Smooth muscle cell (in vitro differentiated cells): ENCODE measurements at regions not wholly inside any gene's neighbourhood (a gene's known extent, or its start where the extent isn't known, plus 50 kb on each side); places are given as distances from the start of the nearest gene placed in this dataset.

Source experiments
- DNase-seq: peaks from one replicate; lab custom pipeline; 2025; ENCODE audit not compliant: unreplicated experiment; lab: John Stamatoyannopoulos, UW
- H2AFZ ChIP-seq: fragments of 200-600 bp; sonication (generic); 2 replicates; pipeline ENCODE4 v1.6.0; 2016; ENCODE audit warnings: antibody characterized with exemption, low read depth, mild to moderate bottlenecking
- H3F3A ChIP-seq: fragments of 200-600 bp; sonication (generic); 2 replicates; pipeline ENCODE4 v1.6.0; 2017; ENCODE audit warnings: antibody characterized with exemption, low read depth
- H3K27ac ChIP-seq: fragments of 200-600 bp; sonication (generic); 2 replicates; pipeline ENCODE4 v1.5.1; 2016; ENCODE audit warnings: low read depth, mild to moderate bottlenecking
- H3K27me3 ChIP-seq: fragments of 200-600 bp; sonication (generic); 2 replicates; pipeline ENCODE4 v1.6.1; 2016; ENCODE audit warnings: low read depth, mild to moderate bottlenecking
- H3K36me3 ChIP-seq: fragments of 200-600 bp; sonication (generic); 2 replicates; pipeline ENCODE4 v1.5.1; 2016; ENCODE audit warnings: low read depth
- H3K4me1 ChIP-seq: fragments of 200-600 bp; sonication (generic); 2 replicates; pipeline ENCODE4 v1.5.1; 2016; ENCODE audit warnings: low read depth
- H3K4me2 ChIP-seq: fragments of 200-600 bp; sonication (generic); 2 replicates; pipeline ENCODE4 v1.6.0; 2016; ENCODE audit warnings: mild to moderate bottlenecking
- H3K4me3 ChIP-seq: fragments of 200-600 bp; sonication (generic); 2 replicates; pipeline ENCODE4 v1.5.1; 2016; ENCODE audit warnings: mild to moderate bottlenecking
- H3K79me2 ChIP-seq: fragments of 200-600 bp; sonication (generic); 2 replicates; pipeline ENCODE4 v1.6.0; 2016; ENCODE audit warnings: low read depth, mild to moderate bottlenecking
- H3K9ac ChIP-seq: fragments of 200-600 bp; sonication (generic); 2 replicates; pipeline ENCODE4 v1.6.0; 2016; ENCODE audit warnings: low read depth
- H3K9me3 ChIP-seq: fragments of 200-600 bp; sonication (generic); replicated peaks from 2 replicates; pipeline ENCODE4 v1.5.1; 2016; ENCODE audit warnings: low read depth
- H4K20me1 ChIP-seq: fragments of 200-600 bp; sonication (generic); 2 replicates; pipeline ENCODE4 v1.6.0; 2016; ENCODE audit warnings: low read depth
- CTCF ChIP-seq: fragments of 200-600 bp; sonication (generic); IDR thresholded peaks from 2 replicates; pipeline ENCODE4 v1.5.1; 2017; ENCODE audit warnings: borderline replicate concordance, mild to moderate bottlenecking, antibody characterized with exemption; ENCODE audit not compliant: insufficient read depth, poor library complexity, severe bottlenecking
- WGBS: methylation state at CpG from one replicate; pipeline ENCODE4 v1.1.7; 2016; ENCODE audit warnings: low lambda C conversion rate; 5-methylcytosine and 5-hydroxymethylcytosine counted together

- H4K20me1 ChIP-seq = no peaks in the 10 kb centered on the region
- TF ChIP-seq CTCF = no peak
- no peaks in the 10 kb centered on the region for H3K4me1 ChIP-seq
- DNase-seq = no peak
- no peak overlapping the region for H2AFZ ChIP-seq
- no peaks in the 10 kb centered on the region for H3K27me3 ChIP-seq
- no peak overlapping the region for H3K4me3 ChIP-seq
- no peak overlapping the region for H3K27ac ChIP-seq
- H3K4me2 ChIP-seq = no peak overlapping the region
- H3K79me2 ChIP-seq = no peaks in the 10 kb centered on the region
- H3F3A ChIP-seq = no peaks in the 10 kb centered on the region
- no peaks in the 10 kb centered on the region for H3K9me3 ChIP-seq
- H3K36me3 ChIP-seq = no peaks in the 10 kb centered on the region
- no peak overlapping the region for H3K9ac ChIP-seq
- 91% methylated on average over 3 of the region's 3 CpGs for WGBS
Observed at GRCh38 chr6:132995432-132995831, 181.1 kb downstream of the RPS12 start.

GRCh38 chr6:132998418-132998817, 184.0 kb downstream of the RPS12 start:
- no peaks in the 10 kb centered on the region for H3K79me2 ChIP-seq
- H2AFZ ChIP-seq = no peak overlapping the region
- no peak overlapping the region for H3K4me2 ChIP-seq
- no peaks in the 10 kb centered on the region for H3K9me3 ChIP-seq
- TF ChIP-seq CTCF = no peak
- H3K4me3 ChIP-seq = no peak overlapping the region
- H3K27me3 ChIP-seq = no peaks in the 10 kb centered on the region
- H3K4me1 ChIP-seq = no peaks in the 10 kb centered on the region
- no peaks in the 10 kb centered on the region for H4K20me1 ChIP-seq
- no peak overlapping the region for H3K27ac ChIP-seq
- no peak overlapping the region for H3K9ac ChIP-seq
- no peaks in the 10 kb centered on the region for H3K36me3 ChIP-seq
- DNase-seq = no peak
- no peaks in the 10 kb centered on the region for H3F3A ChIP-seq

DNA sequence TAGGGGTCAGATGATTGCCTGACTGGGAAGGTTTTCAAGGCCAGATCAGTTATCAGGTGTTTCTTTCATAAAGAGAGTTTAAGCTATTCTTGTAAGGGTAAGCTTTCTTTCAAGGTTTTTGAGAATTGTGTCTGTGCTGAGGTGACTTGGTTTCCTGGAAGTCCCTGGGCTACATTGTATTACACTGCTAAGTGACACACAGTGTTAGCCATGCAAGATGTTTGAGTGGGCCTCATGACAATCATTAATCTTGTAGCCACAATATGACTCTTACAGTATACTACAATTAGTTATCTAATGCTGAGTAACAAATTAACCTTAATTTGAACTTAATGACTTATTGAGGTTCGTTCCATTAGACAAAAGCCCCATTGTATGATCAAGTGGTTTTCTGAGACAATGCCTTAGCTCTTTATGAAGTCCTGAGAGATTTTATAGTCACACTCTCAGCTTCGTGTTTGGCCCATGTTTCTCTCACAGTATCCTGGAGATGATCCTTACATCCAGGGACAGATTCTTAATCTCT, 186.7 kb downstream of the RPS12 start:
- no peak overlapping the region for H3K9ac ChIP-seq
- H3K4me1 ChIP-seq = no peaks in the 10 kb centered on the region
- H3K36me3 ChIP-seq = no peaks in the 10 kb centered on the region
- no peak overlapping the region for H2AFZ ChIP-seq
- H3K27ac ChIP-seq = no peak overlapping the region
- H3K9me3 ChIP-seq = no peaks in the 10 kb centered on the region
- no peaks in the 10 kb centered on the region for H3F3A ChIP-seq
- H3K4me3 ChIP-seq = no peak overlapping the region
- no peak for TF ChIP-seq CTCF
- no peak for DNase-seq
- 91% methylated on average over 2 of the region's 2 CpGs for WGBS
- H3K79me2 ChIP-seq = no peaks in the 10 kb centered on the region
- H3K27me3 ChIP-seq = peaks cover 4% of the 10 kb centered on the region
- H4K20me1 ChIP-seq = no peaks in the 10 kb centered on the region
- no peak overlapping the region for H3K4me2 ChIP-seq

GRCh38 chr6:133004304-133004884, 190.0 kb downstream of the RPS12 start:
- Histone ChIP-seq H3K4me3 (no peak overlapping the region), H3F3A (no peaks in the 10 kb centered on the region), H3K27ac (no peak overlapping the region), H3K4me1 (no peaks in the 10 kb centered on the region), H3K4me2 (no peak overlapping the region), H2AFZ (no peak overlapping the region), H3K9ac (no peak overlapping the region), H3K36me3 (no peaks in the 10 kb centered on the region), H3K27me3 (peaks cover 13% of the 10 kb centered on the region), H3K79me2 (no peaks in the 10 kb centered on the region), H4K20me1 (no peaks in the 10 kb centered on the region), H3K9me3 (no peaks in the 10 kb centered on the region)
- no peak for TF ChIP-seq CTCF
- no peak for DNase-seq
- 94% methylated on average over 2 of the region's 2 CpGs for WGBS
